Activated naive CD4-positive, alpha-beta T cell treated with anti-CD3 and anti-CD28 coated beads, Interleukin-2, amount 50 U/mL, for 24 hours (primary cell): ENCODE measurements at regions not wholly inside any gene's neighbourhood (a gene's known extent, or its start where the extent isn't known, plus 50 kb on each side); places are given as distances from the start of the nearest gene placed in this dataset.
A peak's percentile ranks its signal among the peaks of the same experiment; 100 is the strongest.

Source experiments
- H3K27ac Mint-ChIP-seq: one replicate; pipeline ENCODE4 v1.8.0; 2021; ENCODE audit warnings: mild to moderate bottlenecking, mixed read lengths
- H3K27me3 Mint-ChIP-seq: one replicate; pipeline ENCODE4 v1.8.0; 2021; ENCODE audit warnings: mixed read lengths
- H3K36me3 Mint-ChIP-seq: one replicate; pipeline ENCODE4 v1.8.0; 2021; ENCODE audit warnings: mixed read lengths
- H3K4me1 Mint-ChIP-seq: one replicate; pipeline ENCODE4 v1.8.0; 2021; ENCODE audit warnings: mixed read lengths
- H3K4me3 Mint-ChIP-seq: one replicate; pipeline ENCODE4 v1.8.0; 2021; ENCODE audit warnings: mild to moderate bottlenecking, mixed read lengths
- H3K9me3 Mint-ChIP-seq: one replicate; pipeline ENCODE4 v1.8.0; 2021; ENCODE audit warnings: mixed read lengths

GRCh38 chr6:144876689-144877088 is 591.6 kb downstream of the UTRN start:
- Mint-ChIP-seq H3K9me3 (no peaks in the 10 kb centered on the region), H3K4me1 (peaks cover 6% of the 10 kb centered on the region), H3K27me3 (peaks cover 13% of the 10 kb centered on the region), H3K36me3 (no peaks in the 10 kb centered on the region), H3K27ac (no peak overlapping the region), H3K4me3 (no peak overlapping the region)

GRCh38 chr6:144877118-144877517 is 592.0 kb downstream of the UTRN start:
- Mint-ChIP-seq H3K27ac (no peak overlapping the region), H3K36me3 (no peaks in the 10 kb centered on the region), H3K4me1 (peaks cover 6% of the 10 kb centered on the region), H3K9me3 (no peaks in the 10 kb centered on the region), H3K4me3 (no peak overlapping the region), H3K27me3 (peaks cover 13% of the 10 kb centered on the region)

- Mint-ChIP-seq H3K4me3 (no peak overlapping the region), H3K9me3 (no peaks in the 10 kb centered on the region), H3K36me3 (no peaks in the 10 kb centered on the region), H3K27me3 (peaks cover 13% of the 10 kb centered on the region), H3K4me1 (peaks cover 6% of the 10 kb centered on the region), H3K27ac (no peak overlapping the region)
Observed at GRCh38 chr6:144878577-144878976, 593.4 kb downstream of the UTRN start.

- Mint-ChIP-seq H3K27ac (no peak overlapping the region), H3K36me3 (no peaks in the 10 kb centered on the region), H3K27me3 (peaks cover 12% of the 10 kb centered on the region)
Observed at GRCh38 chr6:144879436-144879835, 594.3 kb downstream of the UTRN start.

GRCh38 chr6:144882425-144882824 is 597.3 kb downstream of the UTRN start:
- H3K36me3 Mint-ChIP-seq, result no peaks in the 10 kb centered on the region
- peaks cover 6% of the 10 kb centered on the region for H3K4me1 Mint-ChIP-seq
- no peaks in the 10 kb centered on the region for H3K9me3 Mint-ChIP-seq
- peaks cover 12% of the 10 kb centered on the region for H3K27me3 Mint-ChIP-seq
- H3K4me3 Mint-ChIP-seq, result no peak overlapping the region
- H3K27ac Mint-ChIP-seq, result no peak overlapping the region

More at GRCh38 chr6:144879436-144879835, 594.3 kb downstream of the UTRN start:
- Mint-ChIP-seq H3K9me3 (no peaks in the 10 kb centered on the region), H3K4me1 (peaks cover 6% of the 10 kb centered on the region), H3K4me3 (no peak overlapping the region)

- no peak overlapping the region for H3K4me3 Mint-ChIP-seq
- no peak overlapping the region for H3K27ac Mint-ChIP-seq
- no peaks in the 10 kb centered on the region for H3K36me3 Mint-ChIP-seq
- H3K27me3 Mint-ChIP-seq, result peaks cover 6% of the 10 kb centered on the region
- peaks cover 4% of the 10 kb centered on the region for H3K4me1 Mint-ChIP-seq
- H3K9me3 Mint-ChIP-seq, result no peaks in the 10 kb centered on the region
Observed at GRCh38 chr6:144883915-144884314, 598.8 kb downstream of the UTRN start.

- no peaks in the 10 kb centered on the region for H3K9me3 Mint-ChIP-seq
- H3K27ac Mint-ChIP-seq, result no peak overlapping the region
- no peaks in the 10 kb centered on the region for H3K36me3 Mint-ChIP-seq
- H3K4me1 Mint-ChIP-seq, result no peaks in the 10 kb centered on the region
- H3K27me3 Mint-ChIP-seq, result no peaks in the 10 kb centered on the region
- H3K4me3 Mint-ChIP-seq, result no peak overlapping the region
Observed at GRCh38 chr6:144885817-144886216, 600.7 kb downstream of the UTRN start.

GRCh38 chr6:144886682-144887081 is 601.5 kb downstream of the UTRN start:
- Mint-ChIP-seq H3K4me1 (no peaks in the 10 kb centered on the region), H3K4me3 (no peak overlapping the region), H3K27ac (no peak overlapping the region), H3K36me3 (no peaks in the 10 kb centered on the region), H3K27me3 (no peaks in the 10 kb centered on the region), H3K9me3 (no peaks in the 10 kb centered on the region)

GRCh38 chr6:144888621-144889020 is 603.5 kb downstream of the UTRN start:
- no peaks in the 10 kb centered on the region for H3K27me3 Mint-ChIP-seq

GRCh38 chr6:144893680-144894151 is 608.6 kb downstream of the UTRN start:
- no peak overlapping the region for H3K4me3 Mint-ChIP-seq
- H3K9me3 Mint-ChIP-seq, result no peaks in the 10 kb centered on the region
- H3K27me3 Mint-ChIP-seq, result no peaks in the 10 kb centered on the region
- no peaks in the 10 kb centered on the region for H3K36me3 Mint-ChIP-seq
- H3K4me1 Mint-ChIP-seq, result no peaks in the 10 kb centered on the region
- H3K27ac Mint-ChIP-seq, result peak overlapping the region; percentile 0

More at GRCh38 chr6:144888621-144889020, 603.5 kb downstream of the UTRN start:
- H3K4me1 Mint-ChIP-seq, result no peaks in the 10 kb centered on the region
- no peaks in the 10 kb centered on the region for H3K9me3 Mint-ChIP-seq
- H3K4me3 Mint-ChIP-seq, result no peak overlapping the region
- no peaks in the 10 kb centered on the region for H3K36me3 Mint-ChIP-seq
- H3K27ac Mint-ChIP-seq, result no peak overlapping the region

- Mint-ChIP-seq H3K27ac (no peak overlapping the region), H3K36me3 (no peaks in the 10 kb centered on the region), H3K4me3 (no peak overlapping the region), H3K4me1 (no peaks in the 10 kb centered on the region), H3K9me3 (no peaks in the 10 kb centered on the region), H3K27me3 (no peaks in the 10 kb centered on the region)
Observed at GRCh38 chr6:144894240-144894639, 609.1 kb downstream of the UTRN start.

- Mint-ChIP-seq H3K36me3 (no peaks in the 10 kb centered on the region), H3K27ac (no peak overlapping the region), H3K27me3 (no peaks in the 10 kb centered on the region), H3K4me3 (no peak overlapping the region), H3K4me1 (no peaks in the 10 kb centered on the region), H3K9me3 (no peaks in the 10 kb centered on the region)
Observed at GRCh38 chr6:144895313-144896278, 610.5 kb downstream of the UTRN start.

GRCh38 chr6:144896289-144896688 is 611.2 kb downstream of the UTRN start:
- H3K4me1 Mint-ChIP-seq, result no peaks in the 10 kb centered on the region
- no peaks in the 10 kb centered on the region for H3K36me3 Mint-ChIP-seq
- no peaks in the 10 kb centered on the region for H3K9me3 Mint-ChIP-seq
- no peak overlapping the region for H3K4me3 Mint-ChIP-seq
- no peak overlapping the region for H3K27ac Mint-ChIP-seq
- H3K27me3 Mint-ChIP-seq, result no peaks in the 10 kb centered on the region

GRCh38 chr6:144896871-144897270 is 611.7 kb downstream of the UTRN start:
- H3K4me1 Mint-ChIP-seq, result no peaks in the 10 kb centered on the region
- H3K36me3 Mint-ChIP-seq, result no peaks in the 10 kb centered on the region
- no peaks in the 10 kb centered on the region for H3K9me3 Mint-ChIP-seq
- no peak overlapping the region for H3K4me3 Mint-ChIP-seq
- H3K27ac Mint-ChIP-seq, result no peak overlapping the region
- H3K27me3 Mint-ChIP-seq, result no peaks in the 10 kb centered on the region

- H3K36me3 Mint-ChIP-seq, result no peaks in the 10 kb centered on the region
- H3K9me3 Mint-ChIP-seq, result no peaks in the 10 kb centered on the region
- no peaks in the 10 kb centered on the region for H3K27me3 Mint-ChIP-seq
- no peaks in the 10 kb centered on the region for H3K4me1 Mint-ChIP-seq
- no peak overlapping the region for H3K27ac Mint-ChIP-seq
- no peak overlapping the region for H3K4me3 Mint-ChIP-seq
Observed at GRCh38 chr6:144897441-144897921, 612.3 kb downstream of the UTRN start.

GRCh38 chr6:144898052-144898689 is 613.0 kb downstream of the UTRN start:
- H3K27me3 Mint-ChIP-seq, result peaks cover 3% of the 10 kb centered on the region
- H3K27ac Mint-ChIP-seq, result no peak overlapping the region
- no peaks in the 10 kb centered on the region for H3K9me3 Mint-ChIP-seq
- no peaks in the 10 kb centered on the region for H3K4me1 Mint-ChIP-seq
- H3K4me3 Mint-ChIP-seq, result no peak overlapping the region
- peaks cover 2% of the 10 kb centered on the region for H3K36me3 Mint-ChIP-seq
